Keratinocyte (primary cell): ENCODE measurements at regions not wholly inside any gene's neighbourhood (a gene's known extent, or its start where the extent isn't known, plus 50 kb on each side); places are given as distances from the start of the nearest gene placed in this dataset.

Source experiments
- DNase-seq: peaks from one replicate; pipeline ENCODE4 v3.0.0-alpha.2; 2011; ENCODE audit warnings: low read depth, missing footprints, low spot score
- FAIRE-seq: peaks from 2 replicates; lab custom pipeline; 2011; peaks lifted over from hg19 to GRCh38; lab: Jason Lieb, UNC
- H2AFZ ChIP-seq: 2 replicates; pipeline ENCODE4 v1.6.0; 2012; ENCODE audit warnings: low read length, control low read depth, inconsistent platforms; ENCODE audit not compliant: control insufficient read depth
- H3K27ac ChIP-seq: 2 replicates; pipeline ENCODE4 v1.5.1; 2011; ENCODE audit warnings: low read length; ENCODE audit not compliant: control insufficient read depth, insufficient read depth
- H3K27me3 ChIP-seq: 3 replicates; pipeline ENCODE4 v1.6.0; 2011; ENCODE audit warnings: low read length; ENCODE audit not compliant: control insufficient read depth, insufficient read depth; ENCODE audit errors: extremely low read depth
- H3K36me3 ChIP-seq, 2 experiments: 2 replicates in 1 of 2; 3 replicates in 1 of 2; pipeline ENCODE4 v1.5.1; 2011; ENCODE audit warnings: low read length in 2 of 2, mild to moderate bottlenecking in 1 of 2; ENCODE audit not compliant: control insufficient read depth in 2 of 2, insufficient read depth in 2 of 2; ENCODE audit errors: extremely low read depth in 1 of 2
- H3K4me1 ChIP-seq: 3 replicates; pipeline ENCODE4 v1.5.1; 2011; ENCODE audit warnings: low read length; ENCODE audit not compliant: control insufficient read depth, insufficient read depth; ENCODE audit errors: extremely low read depth
- H3K4me2 ChIP-seq: 3 replicates; pipeline ENCODE4 v1.6.0; 2011; ENCODE audit warnings: low read depth, low read length; ENCODE audit not compliant: control insufficient read depth, insufficient read depth; ENCODE audit errors: extremely low read depth
- H3K4me3 ChIP-seq, 3 experiments: fragments of 200-600 bp in 1 of 3; sonication (generic) in 1 of 3; 2 replicates in 2 of 3; 3 replicates in 1 of 3; pipeline ENCODE4 v1.5.1; 2011 to 2016; ENCODE audit warnings: low read length in 3 of 3, mild to moderate bottlenecking in 3 of 3, control low read depth in 2 of 3, inconsistent platforms in 1 of 3, low read depth in 1 of 3, mixed read lengths in 1 of 3, mixed run types in 1 of 3, moderate library complexity in 1 of 3; ENCODE audit not compliant: control insufficient read depth in 2 of 3, insufficient read depth in 2 of 3; ENCODE audit errors: extremely low read depth in 1 of 3
- H3K79me2 ChIP-seq: 2 replicates; pipeline ENCODE4 v1.6.0; 2012; ENCODE audit warnings: low read length; ENCODE audit not compliant: control insufficient read depth, insufficient read depth
- H3K9ac ChIP-seq: 3 replicates; pipeline ENCODE4 v1.6.0; 2011; ENCODE audit warnings: low read length; ENCODE audit not compliant: control insufficient read depth, insufficient read depth; ENCODE audit errors: extremely low read depth
- H3K9me1 ChIP-seq: 3 replicates; pipeline ENCODE4 v1.6.0; 2011; ENCODE audit warnings: low read length; ENCODE audit not compliant: control insufficient read depth, insufficient read depth; ENCODE audit errors: extremely low read depth
- H3K9me3 ChIP-seq: 2 replicates; pipeline ENCODE4 v1.5.1; 2012; ENCODE audit warnings: low read depth, low read length; ENCODE audit not compliant: control insufficient read depth
- H4K20me1 ChIP-seq: 3 replicates; pipeline ENCODE4 v1.6.0; 2011; ENCODE audit warnings: low read length; ENCODE audit not compliant: control insufficient read depth, insufficient read depth; ENCODE audit errors: extremely low read depth
- CTCF ChIP-seq, 3 experiments: IDR thresholded peaks in 1 of 3; conservative IDR thresholded peaks in 1 of 3; optimal IDR thresholded peaks in 1 of 3; 2 replicates in 2 of 3; 3 replicates in 1 of 3; pipeline versions ENCODE3 to v1.5.1; 2011; ENCODE audit warnings: low read length in 3 of 3, mild to moderate bottlenecking in 3 of 3, moderate library complexity in 2 of 3, control low read depth in 1 of 3, inconsistent platforms in 1 of 3; ENCODE audit not compliant: insufficient read depth in 2 of 3; ENCODE audit errors: extremely low read depth in 1 of 3
- EZH2 ChIP-seq: IDR thresholded peaks from one replicate; pipeline ENCODE4 v1.6.1; 2012; ENCODE audit warnings: inconsistent platforms, mild to moderate bottlenecking, low read length, moderate library complexity
- dilution Hi-C: fragments of 300-500 bp; cut with MboI; formaldehyde crosslinking; loops from one replicate; pipeline ENCODE4 v1.7.0; 2020; ENCODE audit warnings: low sequenced_read_pairs; ENCODE audit not compliant: extremely low pct_ligation_motif_present

- dilution Hi-C loops = no loop called here
- no peaks in the 10 kb centered on the region for H3K36me3 ChIP-seq
- H4K20me1 ChIP-seq = no peaks in the 10 kb centered on the region
- DNase-seq (no peak), FAIRE-seq (no peak)
- H3K4me3 ChIP-seq = no peak overlapping the region
- no peak overlapping the region for H3K9ac ChIP-seq
- H3K9me1 ChIP-seq = no peaks in the 10 kb centered on the region
- no peaks in the 10 kb centered on the region for H3K79me2 ChIP-seq
- no peaks in the 10 kb centered on the region for H3K9me3 ChIP-seq
- H3K4me1 ChIP-seq = no peaks in the 10 kb centered on the region
- no peak overlapping the region for H3K27ac ChIP-seq
- TF ChIP-seq CTCF (optimal IDR thresholded peaks at IDR 0.05 in 1 of 3, IDR thresholded peaks at IDR 0.05 in 1 of 3, conservative IDR thresholded peaks at IDR 0.05 in 1 of 3; ENCODE audit: extremely low read depth in 1 of 3, insufficient read depth in 2 of 3, low read length in 3 of 3) = no peak
- TF ChIP-seq EZH2 = no peak
- no peaks in the 10 kb centered on the region for H3K27me3 ChIP-seq
- H2AFZ ChIP-seq = no peak overlapping the region
- H3K4me2 ChIP-seq = no peak overlapping the region
Observed at GRCh38 chr2:78845664-78846185, 179.8 kb upstream of the REG3G start.

GRCh38 chr2:78861546-78861945, 164.0 kb upstream of the REG3G start:
- no peak overlapping the region for H3K27ac ChIP-seq
- FAIRE-seq = no peak
- H3K4me3 ChIP-seq = no peak overlapping the region
- H4K20me1 ChIP-seq = no peaks in the 10 kb centered on the region
- H3K4me2 ChIP-seq = no peak overlapping the region
- H3K9ac ChIP-seq = no peak overlapping the region
- H3K9me1 ChIP-seq = no peaks in the 10 kb centered on the region
- no peaks in the 10 kb centered on the region for H3K9me3 ChIP-seq
- TF ChIP-seq CTCF (optimal IDR thresholded peaks at IDR 0.05 in 1 of 3, IDR thresholded peaks at IDR 0.05 in 1 of 3, conservative IDR thresholded peaks at IDR 0.05 in 1 of 3; ENCODE audit: extremely low read depth in 1 of 3, insufficient read depth in 2 of 3, low read length in 3 of 3) (no peak), EZH2 (no peak)
- no peaks in the 10 kb centered on the region for H3K27me3 ChIP-seq
- no peaks in the 10 kb centered on the region for H3K79me2 ChIP-seq
- H3K4me1 ChIP-seq = no peaks in the 10 kb centered on the region
- dilution Hi-C loops = no loop called here
- no peak overlapping the region for H2AFZ ChIP-seq
- DNase-seq = no peak
- H3K36me3 ChIP-seq = no peaks in the 10 kb centered on the region
